HG03175 (cell line): ENCODE measurements at regions not wholly inside any gene's neighbourhood (a gene's known extent, or its start where the extent isn't known, plus 50 kb on each side); places are given as distances from the start of the nearest gene placed in this dataset.
A peak's percentile ranks its signal among the peaks of the same experiment; 100 is the strongest.

ENCODE experiments used
- ATAC-seq: cut with Tn5 transposase; IDR thresholded peaks from one replicate; pipeline ENCODE4 v1.9.1; 2021; ENCODE audit warnings: mild to moderate bottlenecking, moderate library complexity; ENCODE audit not compliant: unreplicated experiment

GRCh38 chr5:125267636-125268248 lies 521.3 kb upstream of the ZNF608 start:
- no peak for ATAC-seq

GRCh38 chr5:125269926-125270325 lies 523.5 kb upstream of the ZNF608 start:
- no peak for ATAC-seq

DNA sequence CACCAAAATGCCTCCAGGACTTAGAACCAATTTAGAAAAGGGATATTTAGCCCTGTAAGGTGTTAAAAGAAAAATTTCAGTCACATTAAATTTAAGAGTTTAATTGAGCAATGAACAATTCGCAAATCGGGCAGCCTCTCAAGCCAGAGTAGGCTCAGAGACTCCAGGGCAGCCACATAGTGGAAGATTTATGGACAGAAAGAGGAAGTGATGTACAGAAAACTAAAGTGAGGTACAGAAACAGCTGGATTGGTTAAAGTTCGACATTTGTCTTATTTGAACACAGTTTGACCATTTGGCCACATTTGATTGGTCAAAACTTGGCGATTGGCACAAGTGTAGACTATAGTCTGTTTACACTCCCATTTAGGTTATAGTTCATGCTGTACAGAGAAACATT lies 525.9 kb upstream of the ZNF608 start:
- no peak for ATAC-seq

DNA sequence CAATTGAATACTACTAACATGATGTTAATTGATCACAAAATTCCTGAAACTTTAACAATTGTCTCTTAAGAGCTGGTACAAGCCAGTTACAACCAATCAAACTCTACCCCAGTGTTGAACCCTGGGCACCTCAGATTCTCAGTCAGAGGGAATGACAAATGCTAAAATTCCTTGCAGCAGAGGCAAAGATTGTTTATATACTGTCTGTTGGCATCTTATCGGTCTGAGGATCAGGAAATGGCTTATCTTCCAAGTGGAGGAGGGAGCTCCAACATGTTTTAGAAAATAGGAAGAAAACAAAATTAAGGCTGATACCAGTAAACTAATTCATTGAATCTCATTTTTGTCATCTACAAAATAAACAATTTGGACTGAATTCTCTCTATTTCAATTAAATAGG lies 527.8 kb upstream of the ZNF608 start:
- no peak for ATAC-seq

- ATAC-seq: no peak
Measured at GRCh38 chr5:125274938-125275724, 528.7 kb upstream of the ZNF608 start.

DNA sequence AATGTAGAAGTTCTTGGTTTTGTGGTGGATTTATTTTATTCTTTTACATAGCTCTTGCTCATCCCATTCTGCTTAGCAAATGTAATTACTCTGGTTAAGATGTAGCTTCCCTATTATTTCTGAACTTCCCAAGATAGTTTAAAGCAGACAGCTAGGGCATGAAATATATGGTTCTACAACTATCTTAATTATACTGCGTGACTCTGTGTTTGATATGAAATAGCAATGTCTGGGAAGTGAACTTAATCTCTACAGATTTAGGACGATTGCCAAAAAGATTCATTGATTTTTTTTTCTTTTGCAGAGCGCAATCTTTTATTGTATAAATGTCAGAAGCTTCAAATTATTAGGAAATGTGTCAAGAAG lies 529.3 kb upstream of the ZNF608 start:
- ATAC-seq: no peak

DNA sequence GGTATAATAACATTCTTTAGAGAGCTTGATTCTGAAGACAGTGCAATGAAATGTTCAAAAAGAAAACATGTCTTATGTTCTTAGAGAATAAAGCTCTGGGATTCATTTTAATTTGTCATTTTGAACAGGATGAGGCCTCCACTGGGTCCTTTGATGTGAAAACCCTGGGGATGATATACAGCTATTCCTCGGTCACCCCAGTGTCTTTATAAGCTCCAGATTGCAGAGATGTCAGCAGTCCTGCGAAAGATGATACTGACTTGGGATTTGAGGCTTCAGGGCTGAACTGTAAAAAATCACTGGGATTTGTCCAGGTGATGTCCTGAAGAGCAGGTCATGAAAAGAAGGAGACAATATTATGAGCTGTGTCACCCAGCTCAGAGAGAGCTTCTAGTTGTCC lies 529.7 kb upstream of the ZNF608 start:
- ATAC-seq: no peak

DNA sequence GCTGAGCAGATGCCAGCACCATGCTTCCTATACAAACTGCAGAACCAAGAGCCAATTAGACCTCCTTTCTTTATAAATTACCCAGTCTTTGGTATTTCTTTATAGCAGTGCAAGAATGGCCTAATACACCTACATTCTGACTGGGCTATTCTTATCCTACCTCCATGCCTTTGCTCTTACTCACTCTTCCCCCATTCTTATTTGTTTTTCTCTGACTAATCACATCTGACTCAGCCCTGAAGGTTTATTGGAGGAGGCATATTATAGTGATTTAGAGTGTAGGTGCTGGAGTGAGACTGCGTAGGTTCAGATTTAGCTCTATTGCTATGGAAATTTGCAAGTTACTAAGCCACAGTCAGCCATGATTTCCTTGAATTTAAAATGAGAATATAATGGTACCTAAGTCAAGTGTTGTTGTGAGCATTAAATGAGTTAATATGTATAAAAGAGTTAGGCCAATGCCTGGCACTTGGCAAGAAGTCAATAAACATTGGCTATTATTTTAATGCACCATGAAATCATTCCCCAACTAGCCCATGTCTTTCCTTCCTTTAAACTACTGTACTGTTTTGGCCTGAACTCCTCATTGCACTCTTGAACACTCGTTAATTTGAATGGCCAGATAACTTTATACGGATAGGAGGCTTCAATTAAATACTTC lies 531.2 kb upstream of the ZNF608 start:
- no peak for ATAC-seq

DNA sequence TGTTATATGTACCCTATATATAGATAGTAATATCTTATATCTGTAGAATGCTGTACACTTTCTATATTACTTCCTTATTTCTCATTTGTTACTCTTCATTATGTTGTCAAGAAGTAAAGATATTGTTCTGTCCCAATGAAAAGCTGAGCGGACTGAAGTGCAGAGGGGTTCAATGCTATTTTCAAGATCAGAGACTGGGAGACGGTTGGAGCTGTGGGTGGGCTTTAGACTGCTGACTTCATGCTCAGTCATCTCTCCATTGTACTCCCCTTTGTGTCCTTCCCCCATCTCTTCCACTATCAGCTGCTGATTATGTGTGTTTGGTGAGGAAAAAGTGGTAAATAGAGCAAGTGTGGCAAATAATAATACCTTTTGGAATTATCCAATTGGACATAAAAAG lies 532.3 kb upstream of the ZNF608 start:
- ATAC-seq: no peak

DNA sequence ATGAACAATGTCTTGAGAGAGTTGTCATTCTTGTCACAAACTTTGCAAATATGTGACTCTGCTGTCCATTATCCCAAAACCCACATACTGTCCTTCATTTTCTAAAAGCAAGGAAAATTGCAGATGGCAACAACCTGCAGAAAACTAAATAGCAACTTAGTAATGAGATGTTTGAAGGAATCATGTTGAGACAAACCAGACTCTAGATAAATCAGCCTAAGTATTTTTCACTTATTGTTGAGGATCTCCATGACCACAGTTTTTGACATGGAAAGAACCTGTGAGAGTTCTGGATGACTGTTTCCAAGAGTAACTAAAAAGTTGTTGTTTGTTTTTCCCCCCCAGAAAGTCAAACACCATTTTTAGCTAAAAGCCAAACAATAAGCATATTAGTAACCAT lies 535.2 kb upstream of the ZNF608 start:
- ATAC-seq: no peak

- ATAC-seq: no peak
Measured at GRCh38 chr5:125283372-125283771, 536.9 kb upstream of the ZNF608 start.

DNA sequence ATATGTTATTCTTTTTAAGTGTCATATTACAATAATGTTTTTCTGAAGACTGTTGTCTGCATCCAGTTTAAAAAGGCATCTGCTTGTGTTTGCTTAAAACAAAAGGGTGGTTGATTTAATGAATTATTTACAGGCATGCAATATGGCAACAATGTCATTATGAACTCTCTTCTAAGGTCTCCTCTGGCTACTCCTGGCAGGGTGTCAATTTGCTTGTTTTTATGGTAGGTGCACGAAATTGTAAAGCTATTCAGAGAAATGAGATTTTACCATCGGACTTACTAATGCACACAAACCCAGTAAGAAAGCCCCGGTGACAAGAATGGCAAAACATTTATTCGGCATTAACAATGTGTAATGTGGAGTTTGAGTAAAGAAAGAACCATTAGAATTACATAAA lies 539.8 kb upstream of the ZNF608 start:
- ATAC-seq: no peak

GRCh38 chr5:125289606-125290005 lies 543.2 kb upstream of the ZNF608 start:
- ATAC-seq: no peak

DNA sequence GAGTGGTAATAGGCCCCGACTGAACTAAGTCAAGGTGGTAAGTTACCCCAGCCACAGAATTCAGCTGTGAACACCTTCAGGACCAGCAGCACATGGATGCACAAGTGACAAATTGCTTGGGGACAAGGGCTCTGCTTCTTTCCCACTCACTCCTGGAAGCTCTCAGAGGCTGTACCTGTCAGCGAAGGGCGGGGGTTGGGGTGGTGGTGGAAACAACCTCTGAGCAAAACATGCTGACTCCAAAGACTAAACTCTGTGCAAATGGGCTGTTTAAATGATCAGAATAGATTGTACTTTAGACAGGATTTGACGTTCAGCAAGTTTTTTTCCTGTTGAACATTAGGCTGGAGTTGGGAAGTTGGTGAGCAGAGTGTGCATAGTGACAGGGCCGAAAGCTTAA lies 544.5 kb upstream of the ZNF608 start:
- ATAC-seq: no peak

DNA sequence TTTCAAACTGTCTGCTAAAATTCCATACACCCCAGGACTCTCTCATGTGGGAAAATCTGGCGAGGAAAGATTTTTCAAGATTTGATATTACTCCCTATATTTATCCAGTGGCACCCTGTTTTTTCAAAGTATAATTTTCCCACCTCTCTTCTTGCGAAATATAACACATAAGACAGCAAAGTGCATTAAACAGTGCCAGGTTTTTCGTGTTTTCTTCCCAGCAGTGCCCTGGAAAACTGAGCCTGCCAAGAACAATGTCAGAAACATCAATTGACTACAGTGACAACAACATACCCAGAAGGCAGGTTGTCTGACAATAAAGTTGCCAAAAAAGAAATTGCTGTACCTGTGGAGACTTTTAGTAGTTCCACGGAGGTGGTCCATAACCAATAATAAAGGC lies 545.0 kb upstream of the ZNF608 start:
- ATAC-seq: no peak

DNA sequence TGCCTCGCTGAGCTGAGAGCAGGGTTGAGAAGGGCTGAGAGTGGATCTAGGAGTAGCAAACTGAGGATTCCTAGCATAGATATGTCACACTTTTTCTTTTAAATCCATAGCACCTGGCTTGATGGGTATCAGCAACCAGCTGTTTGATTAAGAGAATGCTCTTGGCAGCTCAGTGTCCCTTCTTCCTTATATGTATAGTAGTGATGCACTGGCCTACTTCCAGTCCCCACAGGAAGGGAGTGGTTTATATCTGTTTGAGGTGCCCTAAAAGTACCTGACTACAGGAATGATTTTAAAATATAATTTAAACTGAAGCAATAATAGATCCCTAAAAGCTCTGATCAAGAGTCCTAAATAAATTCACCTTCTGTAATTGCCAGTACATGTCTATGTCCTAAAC lies 546.8 kb upstream of the ZNF608 start:
- ATAC-seq: no peak

GRCh38 chr5:125293726-125294125 lies 547.3 kb upstream of the ZNF608 start:
- ATAC-seq: no peak

- no peak for ATAC-seq
Measured at GRCh38 chr5:125294844-125295243, 548.4 kb upstream of the ZNF608 start.

DNA sequence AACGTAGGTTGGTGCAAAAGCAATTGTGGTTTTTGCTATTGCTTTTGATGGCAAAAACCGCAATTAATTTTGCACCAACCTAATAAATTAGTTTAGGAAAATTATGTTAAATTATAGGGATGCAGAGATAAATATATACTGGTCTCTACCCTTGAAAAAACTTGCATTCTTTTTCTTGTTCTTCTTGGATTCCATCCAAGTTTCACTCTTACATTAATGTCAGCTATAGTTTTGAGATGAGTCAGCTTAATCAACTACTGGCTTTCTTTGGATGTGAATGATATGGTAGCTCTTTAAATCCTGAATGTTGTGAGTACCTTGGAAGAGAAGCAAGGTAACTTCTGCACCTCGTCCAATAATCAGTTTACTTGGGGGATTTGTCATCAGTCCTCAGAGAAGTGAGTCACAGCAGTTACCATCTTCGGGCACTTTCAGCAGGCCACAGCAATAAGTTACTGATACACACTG lies 549.0 kb upstream of the ZNF608 start:
- ATAC-seq: peak; percentile 59

DNA sequence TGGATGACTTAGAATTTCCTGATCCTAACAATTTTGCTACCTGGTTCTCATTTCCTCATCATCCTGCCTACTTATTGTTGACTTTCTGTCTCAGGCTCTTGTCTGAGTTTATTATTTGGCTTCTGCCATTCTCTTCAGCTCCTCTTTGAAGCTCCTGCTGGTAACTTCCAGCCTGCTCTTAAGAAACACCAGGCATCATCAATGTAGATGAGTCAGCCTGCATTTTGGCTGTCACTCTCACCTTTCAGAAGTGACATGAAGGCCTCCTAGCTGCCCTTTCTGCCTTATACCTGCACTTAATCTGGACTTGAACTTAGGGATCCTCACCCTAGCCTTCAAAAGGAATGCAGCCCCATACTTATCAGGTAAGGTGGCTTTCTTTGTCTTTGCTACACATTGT lies 551.8 kb upstream of the ZNF608 start:
- no peak for ATAC-seq

- no peak for ATAC-seq
Measured at GRCh38 chr5:125298746-125299379, 552.4 kb upstream of the ZNF608 start.

- ATAC-seq: no peak
Measured at GRCh38 chr5:125301711-125302110, 555.3 kb upstream of the ZNF608 start.
